K562 (cell line): ENCODE measurements at regions not wholly inside any gene's neighbourhood (a gene's known extent, or its start where the extent isn't known, plus 50 kb on each side); places are given as distances from the start of the nearest gene placed in this dataset.

Source experiments
- BCOR ChIP-seq: fragments of 450-650 bp; IDR thresholded peaks from 2 replicates; pipeline ENCODE4 v1.6.1; 2016
- MTA2 ChIP-seq: fragments of 450-650 bp; IDR thresholded peaks from 2 replicates; pipeline ENCODE4 v1.6.1; 2016; ENCODE audit warnings: low read depth
- POLR2A ChIP-seq: fragments of 450-650 bp; conservative IDR thresholded peaks from 2 replicates; pipeline ENCODE4 v1.6.1; 2016
- POLR2AphosphoS2 ChIP-seq: IDR thresholded peaks from 2 replicates; pipeline ENCODE4 v1.6.1; 2012; ENCODE audit warnings: low read length, improper control_type of control experiment
- POLR2AphosphoS5 ChIP-seq: IDR thresholded peaks from 2 replicates; pipeline ENCODE4 v1.6.1; 2011; ENCODE audit warnings: mild to moderate bottlenecking, low read depth, low read length, moderate library complexity; ENCODE audit not compliant: control insufficient read depth, insufficient read depth
- RFX5 ChIP-seq: IDR thresholded peaks from 2 replicates; pipeline ENCODE4 v1.6.1; 2011; ENCODE audit warnings: low read depth, mild to moderate bottlenecking, improper control_type of control experiment, low read length
- RNF2 ChIP-seq: sonication (generic); IDR thresholded peaks from 2 replicates; pipeline ENCODE4 v1.6.1; 2016
- SIN3A ChIP-seq, 2 experiments: fragments of 150-350 bp in 1 of 2; IDR thresholded peaks; 2 replicates each; pipeline ENCODE4 v1.6.1; 2011 to 2016; ENCODE audit warnings: borderline replicate concordance in 2 of 2, low read depth in 2 of 2, low read length in 2 of 2, mild to moderate bottlenecking in 2 of 2, moderate library complexity in 2 of 2; ENCODE audit not compliant: control insufficient read depth in 1 of 2
- ZNF174 ChIP-seq: fragments of 250-450 bp; sonication (Bioruptor Pico); IDR thresholded peaks from 2 replicates; pipeline ENCODE4 v1.4.0; 2020; ENCODE audit warnings: mild to moderate bottlenecking
- ZNF431 ChIP-seq: sonication (generic); formaldehyde crosslinking; IDR thresholded peaks from 2 replicates; pipeline ENCODE4 v1.8.0; 2022; ENCODE audit warnings: mild to moderate bottlenecking, missing genetic modification reagents
- ZNF668 ChIP-seq: fragments of 250-450 bp; sonication (Bioruptor Pico); IDR thresholded peaks from 2 replicates; pipeline ENCODE4 v1.8.0; 2022; ENCODE audit warnings: mild to moderate bottlenecking, inconsistent platforms
- TF ChIP-seq, protein P1 (sequence below): sonication (generic); formaldehyde crosslinking; IDR thresholded peaks from 2 replicates; pipeline ENCODE4 v1.8.1; 2023; ENCODE audit warnings: mild to moderate bottlenecking, missing genetic modification reagents
- TF ChIP-seq, protein P2 (sequence below): fragments of 250-450 bp; sonication (Bioruptor Pico); IDR thresholded peaks from 2 replicates; pipeline ENCODE4 v1.5.0; 2021; ENCODE audit warnings: mild to moderate bottlenecking, moderate library complexity
- TF ChIP-seq, protein P3 (sequence below), 3 experiments: IDR thresholded peaks in 2 of 3; conservative IDR thresholded peaks in 1 of 3; 2 replicates each; pipeline ENCODE4 v1.5.1; 2011 to 2012; ENCODE audit warnings: low read length in 3 of 3, mild to moderate bottlenecking in 3 of 3, control low read depth in 2 of 3, improper control_type of control experiment in 1 of 3, inconsistent platforms in 1 of 3, low read depth in 1 of 3, mixed read lengths in 1 of 3, moderate library complexity in 1 of 3; ENCODE audit not compliant: insufficient read depth in 2 of 3

DNA sequence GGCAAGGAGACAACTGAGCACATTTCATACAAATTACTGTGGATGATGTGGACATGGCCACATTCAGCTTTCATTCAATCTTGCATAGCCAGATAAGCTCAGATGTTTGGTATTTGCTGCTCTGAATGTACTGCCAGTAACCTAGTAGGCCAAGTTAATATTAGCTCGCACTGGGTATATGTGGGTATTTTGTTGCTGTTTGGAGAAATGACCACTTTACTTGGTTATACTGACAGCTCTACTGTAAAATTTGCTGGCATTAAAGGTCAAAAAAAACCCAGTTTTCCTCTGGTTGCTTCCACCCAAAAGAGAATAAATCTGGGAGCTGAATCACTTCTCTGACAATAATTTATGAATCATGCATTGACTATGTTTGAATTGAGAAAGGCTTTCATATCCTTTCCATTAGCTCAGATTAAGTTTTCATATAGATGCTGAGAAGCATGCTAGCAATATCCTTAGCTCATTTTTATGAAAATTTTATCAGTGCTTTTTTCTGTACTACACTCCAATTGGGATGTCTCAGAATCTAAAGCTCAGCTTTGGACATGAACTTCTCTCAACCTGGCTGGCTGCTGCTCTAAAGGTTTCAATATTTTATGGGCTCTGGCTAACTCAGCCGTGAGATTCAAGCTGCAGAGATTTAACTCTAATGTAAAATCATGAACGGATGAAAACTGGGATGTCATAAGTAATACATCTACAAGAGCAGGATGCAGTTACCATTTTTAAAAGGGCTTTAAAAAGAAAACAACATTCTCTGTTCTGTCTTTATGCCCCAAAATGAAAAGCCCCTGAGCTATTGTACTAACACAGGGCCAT lies 330.0 kb downstream of the BARHL2 start:
- TF ChIP-seq ZNF668 (no peak), BCOR (no peak), SIN3A (IDR thresholded peaks at IDR 0.05; ENCODE audit: borderline replicate concordance in 2 of 2, control insufficient read depth in 1 of 2, low read depth in 2 of 2, low read length in 2 of 2) (no peak), ZNF431 (CRISPR knock-in tag) (no peak), POLR2AphosphoS5 (no peak), RNF2 (no peak), POLR2AphosphoS2 (no peak), POLR2A (no peak), MTA2 (no peak), ZNF174 (CRISPR knock-in tag) (no peak), RFX5 (no peak)
- TF ChIP-seq, protein P1, sequence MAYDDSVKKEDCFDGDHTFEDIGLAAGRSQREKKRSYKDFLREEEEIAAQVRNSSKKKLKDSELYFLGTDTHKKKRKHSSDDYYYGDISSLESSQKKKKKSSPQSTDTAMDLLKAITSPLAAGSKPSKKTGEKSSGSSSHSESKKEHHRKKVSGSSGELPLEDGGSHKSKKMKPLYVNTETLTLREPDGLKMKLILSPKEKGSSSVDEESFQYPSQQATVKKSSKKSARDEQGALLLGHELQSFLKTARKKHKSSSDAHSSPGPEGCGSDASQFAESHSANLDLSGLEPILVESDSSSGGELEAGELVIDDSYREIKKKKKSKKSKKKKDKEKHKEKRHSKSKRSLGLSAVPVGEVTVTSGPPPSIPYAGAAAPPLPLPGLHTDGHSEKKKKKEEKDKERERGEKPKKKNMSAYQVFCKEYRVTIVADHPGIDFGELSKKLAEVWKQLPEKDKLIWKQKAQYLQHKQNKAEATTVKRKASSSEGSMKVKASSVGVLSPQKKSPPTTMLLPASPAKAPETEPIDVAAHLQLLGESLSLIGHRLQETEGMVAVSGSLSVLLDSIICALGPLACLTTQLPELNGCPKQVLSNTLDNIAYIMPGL: no peak
- TF ChIP-seq, protein P2, sequence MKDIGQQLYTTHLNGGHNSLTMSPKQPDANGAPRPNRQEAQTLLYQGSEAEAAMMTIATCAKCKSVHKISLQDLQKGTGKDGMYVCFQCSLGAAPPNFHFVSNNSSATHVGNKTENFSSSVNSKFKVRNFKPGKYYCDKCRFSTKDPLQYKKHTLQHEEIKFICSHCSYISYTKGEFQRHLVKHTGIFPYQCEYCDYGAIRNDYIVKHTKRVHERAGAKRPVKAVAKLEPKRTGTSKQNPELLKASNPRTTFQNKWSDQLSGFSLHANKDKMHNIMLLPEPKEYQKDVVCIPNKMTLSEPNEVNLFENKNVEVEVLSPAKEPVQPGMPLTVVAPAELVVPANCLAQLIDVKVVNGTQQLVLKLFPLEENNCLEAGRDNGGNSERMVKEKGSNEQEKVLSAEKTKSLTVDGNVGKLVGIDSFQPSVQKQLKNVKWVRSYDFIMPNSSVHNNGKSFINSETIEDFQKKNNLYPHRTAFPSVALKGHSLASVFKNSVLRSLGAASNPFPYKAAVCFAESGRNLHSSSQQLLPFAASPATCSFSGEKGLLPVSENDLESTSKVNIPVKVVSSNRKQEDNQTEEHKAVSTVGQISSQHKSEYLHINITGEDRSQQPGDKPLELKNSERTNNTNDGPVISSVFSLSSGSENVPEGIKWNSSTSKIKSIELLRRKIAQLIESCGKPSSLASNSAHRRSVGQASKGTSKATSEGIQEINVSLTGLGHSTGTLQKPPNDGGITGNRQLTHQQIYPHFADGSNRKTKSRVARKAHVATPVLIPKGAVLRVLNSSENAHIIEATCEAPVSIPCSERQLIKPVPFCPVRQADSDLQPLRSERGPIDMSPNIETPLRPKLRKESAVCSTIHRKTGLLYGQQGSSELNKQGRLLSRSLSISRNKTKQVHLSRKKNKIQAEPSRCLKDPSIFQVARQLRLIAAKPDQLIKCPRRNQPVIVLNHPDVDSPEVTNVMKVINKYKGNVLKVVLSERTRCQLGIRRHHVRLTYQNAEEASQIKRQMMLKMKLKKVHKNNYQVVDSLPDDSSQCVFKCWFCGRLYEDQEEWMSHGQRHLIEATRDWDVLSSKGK: no peak
- TF ChIP-seq, protein P3, sequence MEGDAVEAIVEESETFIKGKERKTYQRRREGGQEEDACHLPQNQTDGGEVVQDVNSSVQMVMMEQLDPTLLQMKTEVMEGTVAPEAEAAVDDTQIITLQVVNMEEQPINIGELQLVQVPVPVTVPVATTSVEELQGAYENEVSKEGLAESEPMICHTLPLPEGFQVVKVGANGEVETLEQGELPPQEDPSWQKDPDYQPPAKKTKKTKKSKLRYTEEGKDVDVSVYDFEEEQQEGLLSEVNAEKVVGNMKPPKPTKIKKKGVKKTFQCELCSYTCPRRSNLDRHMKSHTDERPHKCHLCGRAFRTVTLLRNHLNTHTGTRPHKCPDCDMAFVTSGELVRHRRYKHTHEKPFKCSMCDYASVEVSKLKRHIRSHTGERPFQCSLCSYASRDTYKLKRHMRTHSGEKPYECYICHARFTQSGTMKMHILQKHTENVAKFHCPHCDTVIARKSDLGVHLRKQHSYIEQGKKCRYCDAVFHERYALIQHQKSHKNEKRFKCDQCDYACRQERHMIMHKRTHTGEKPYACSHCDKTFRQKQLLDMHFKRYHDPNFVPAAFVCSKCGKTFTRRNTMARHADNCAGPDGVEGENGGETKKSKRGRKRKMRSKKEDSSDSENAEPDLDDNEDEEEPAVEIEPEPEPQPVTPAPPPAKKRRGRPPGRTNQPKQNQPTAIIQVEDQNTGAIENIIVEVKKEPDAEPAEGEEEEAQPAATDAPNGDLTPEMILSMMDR (IDR thresholded peaks at IDR 0.05 in 2 of 3, conservative IDR thresholded peaks at IDR 0.05 in 1 of 3; ENCODE audit: insufficient read depth in 2 of 3, low read depth in 1 of 3, low read length in 3 of 3): no peak
